K562 (cell line): ENCODE measurements at regions not wholly inside any gene's neighbourhood (a gene's known extent, or its start where the extent isn't known, plus 50 kb on each side); places are given as distances from the start of the nearest gene placed in this dataset.

Source experiments
- EP300 ChIP-seq: IDR thresholded peaks from 2 replicates; pipeline ENCODE4 v1.6.1; 2012; ENCODE audit warnings: low read length, improper control_type of control experiment
- GATA2 ChIP-seq: sonication (generic); formaldehyde crosslinking; IDR thresholded peaks from 2 replicates; pipeline ENCODE4 v1.4.0; 2020; ENCODE audit warnings: mild to moderate bottlenecking, missing genetic modification reagents
- HDAC1 ChIP-seq, 2 experiments: fragments of 450-650 bp; IDR thresholded peaks; 2 replicates each; pipeline ENCODE4 v1.6.1; 2016 to 2017; ENCODE audit warnings: inconsistent platforms in 1 of 2, mild to moderate bottlenecking in 1 of 2, moderate library complexity in 1 of 2
- KLF13 ChIP-seq: fragments of 450-650 bp; IDR thresholded peaks from 2 replicates; pipeline ENCODE4 v1.6.1; 2016; ENCODE audit warnings: missing genetic modification characterization, low read depth, mild to moderate bottlenecking, missing compliant biosample characterization, moderate library complexity, borderline replicate concordance
- MED1 ChIP-seq: sonication (generic); formaldehyde crosslinking; IDR thresholded peaks from 2 replicates; pipeline ENCODE4 v1.8.1; 2023; ENCODE audit warnings: missing genetic modification reagents, borderline replicate concordance
- RCOR1 ChIP-seq, 2 experiments: IDR thresholded peaks; 2 replicates each; pipeline ENCODE4 v1.6.1; 2012; ENCODE audit warnings: low read depth in 2 of 2, low read length in 2 of 2, borderline replicate concordance in 1 of 2, improper control_type of control experiment in 1 of 2
- SMARCC2 ChIP-seq: fragments of 450-650 bp; IDR thresholded peaks from 2 replicates; pipeline ENCODE4 v1.6.1; 2017; ENCODE audit warnings: antibody characterized with exemption, moderate library complexity, mild to moderate bottlenecking, low read depth
- SRSF1 ChIP-seq: fragments of 200-400 bp; formaldehyde crosslinking; IDR thresholded peaks from 2 replicates; pipeline ENCODE4 v1.6.1; 2017; ENCODE audit warnings: mild to moderate bottlenecking, low read depth, low read length, moderate library complexity
- WHSC1 ChIP-seq: IDR thresholded peaks from one replicate; pipeline ENCODE4 v1.6.1; 2012; ENCODE audit warnings: low read length, control low read depth, inconsistent platforms
- ZNF143 ChIP-seq: sonication (generic); formaldehyde crosslinking; IDR thresholded peaks from 2 replicates; pipeline ENCODE4 v1.9.0; 2022; ENCODE audit warnings: mild to moderate bottlenecking, missing genetic modification reagents
- ZNF318 ChIP-seq, 2 experiments: fragments of 450-650 bp; IDR thresholded peaks; 2 replicates each; pipeline ENCODE4 v1.6.1; 2016; ENCODE audit warnings: mild to moderate bottlenecking in 2 of 2, borderline replicate concordance in 1 of 2, low read depth in 1 of 2, moderate library complexity in 1 of 2
- TF ChIP-seq, protein P1 (sequence below), 3 experiments: IDR thresholded peaks in 2 of 3; conservative IDR thresholded peaks in 1 of 3; 2 replicates each; pipeline ENCODE4 v1.5.1; 2011 to 2012; ENCODE audit warnings: low read length in 3 of 3, mild to moderate bottlenecking in 3 of 3, control low read depth in 2 of 3, improper control_type of control experiment in 1 of 3, inconsistent platforms in 1 of 3, low read depth in 1 of 3, mixed read lengths in 1 of 3, moderate library complexity in 1 of 3; ENCODE audit not compliant: insufficient read depth in 2 of 3

- TF ChIP-seq RCOR1 (IDR thresholded peaks at IDR 0.05; ENCODE audit: borderline replicate concordance in 1 of 2, low read depth in 2 of 2, low read length in 2 of 2), result no peak
- TF ChIP-seq, protein P1, sequence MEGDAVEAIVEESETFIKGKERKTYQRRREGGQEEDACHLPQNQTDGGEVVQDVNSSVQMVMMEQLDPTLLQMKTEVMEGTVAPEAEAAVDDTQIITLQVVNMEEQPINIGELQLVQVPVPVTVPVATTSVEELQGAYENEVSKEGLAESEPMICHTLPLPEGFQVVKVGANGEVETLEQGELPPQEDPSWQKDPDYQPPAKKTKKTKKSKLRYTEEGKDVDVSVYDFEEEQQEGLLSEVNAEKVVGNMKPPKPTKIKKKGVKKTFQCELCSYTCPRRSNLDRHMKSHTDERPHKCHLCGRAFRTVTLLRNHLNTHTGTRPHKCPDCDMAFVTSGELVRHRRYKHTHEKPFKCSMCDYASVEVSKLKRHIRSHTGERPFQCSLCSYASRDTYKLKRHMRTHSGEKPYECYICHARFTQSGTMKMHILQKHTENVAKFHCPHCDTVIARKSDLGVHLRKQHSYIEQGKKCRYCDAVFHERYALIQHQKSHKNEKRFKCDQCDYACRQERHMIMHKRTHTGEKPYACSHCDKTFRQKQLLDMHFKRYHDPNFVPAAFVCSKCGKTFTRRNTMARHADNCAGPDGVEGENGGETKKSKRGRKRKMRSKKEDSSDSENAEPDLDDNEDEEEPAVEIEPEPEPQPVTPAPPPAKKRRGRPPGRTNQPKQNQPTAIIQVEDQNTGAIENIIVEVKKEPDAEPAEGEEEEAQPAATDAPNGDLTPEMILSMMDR (IDR thresholded peaks at IDR 0.05 in 2 of 3, conservative IDR thresholded peaks at IDR 0.05 in 1 of 3; ENCODE audit: insufficient read depth in 2 of 3, low read depth in 1 of 3, low read length in 3 of 3), result no peak
- TF ChIP-seq WHSC1, result no peak
- no peak for TF ChIP-seq ZNF318 (IDR thresholded peaks at IDR 0.05; ENCODE audit: borderline replicate concordance in 1 of 2, low read depth in 1 of 2)
- TF ChIP-seq GATA2 (CRISPR knock-in tag), result no peak
- no peak for TF ChIP-seq MED1
- no peak for TF ChIP-seq ZNF143
- TF ChIP-seq KLF13 (tag), result no peak
- TF ChIP-seq EP300, result no peak
- no peak for TF ChIP-seq HDAC1 (IDR thresholded peaks at IDR 0.05)
- TF ChIP-seq SMARCC2, result no peak
- TF ChIP-seq SRSF1, result no peak
Measured at GRCh38 chr10:107420196-107420595, 255.7 kb upstream of the SORCS1 start.
